Stimulated activated naive CD8-positive, alpha-beta T cell treated with anti-CD3 and anti-CD28 coated beads, Interleukin-15, amount 100 ng/mL, for 72 hours (primary cell): ENCODE measurements at regions not wholly inside any gene's neighbourhood (a gene's known extent, or its start where the extent isn't known, plus 50 kb on each side); places are given as distances from the start of the nearest gene placed in this dataset.

Experiments used
- ATAC-seq: fragments of 150-1000 bp; cut with Tn5 transposase; 2 replicates; pipeline ENCODE4 v1.10.0; 2021; ENCODE audit warnings: mild to moderate bottlenecking, moderate library complexity
- DNase-seq, 2 donors: peaks; one replicate each; pipeline ENCODE4 v3.0.0; 2021 to 2022
- H3K27ac Mint-ChIP-seq, 2 donors: one replicate each; pipeline ENCODE4 v1.8.0; 2022; ENCODE audit warnings: mild to moderate bottlenecking in 2 of 2, mixed read lengths in 2 of 2, moderate library complexity in 2 of 2
- H3K27me3 Mint-ChIP-seq: one replicate; pipeline ENCODE4 v1.8.0; 2022; ENCODE audit warnings: mixed read lengths
- H3K4me1 Mint-ChIP-seq: one replicate; pipeline ENCODE4 v1.8.0; 2022; ENCODE audit warnings: mild to moderate bottlenecking, mixed read lengths
- H3K4me3 Mint-ChIP-seq, 2 donors: one replicate each; pipeline ENCODE4 v1.8.0; 2022; ENCODE audit warnings: mild to moderate bottlenecking in 2 of 2, mixed read lengths in 2 of 2, moderate library complexity in 1 of 2
- H3K9me3 Mint-ChIP-seq, 2 donors: one replicate each; pipeline ENCODE4 v1.8.0; 2022; ENCODE audit warnings: mixed read lengths in 2 of 2

DNA sequence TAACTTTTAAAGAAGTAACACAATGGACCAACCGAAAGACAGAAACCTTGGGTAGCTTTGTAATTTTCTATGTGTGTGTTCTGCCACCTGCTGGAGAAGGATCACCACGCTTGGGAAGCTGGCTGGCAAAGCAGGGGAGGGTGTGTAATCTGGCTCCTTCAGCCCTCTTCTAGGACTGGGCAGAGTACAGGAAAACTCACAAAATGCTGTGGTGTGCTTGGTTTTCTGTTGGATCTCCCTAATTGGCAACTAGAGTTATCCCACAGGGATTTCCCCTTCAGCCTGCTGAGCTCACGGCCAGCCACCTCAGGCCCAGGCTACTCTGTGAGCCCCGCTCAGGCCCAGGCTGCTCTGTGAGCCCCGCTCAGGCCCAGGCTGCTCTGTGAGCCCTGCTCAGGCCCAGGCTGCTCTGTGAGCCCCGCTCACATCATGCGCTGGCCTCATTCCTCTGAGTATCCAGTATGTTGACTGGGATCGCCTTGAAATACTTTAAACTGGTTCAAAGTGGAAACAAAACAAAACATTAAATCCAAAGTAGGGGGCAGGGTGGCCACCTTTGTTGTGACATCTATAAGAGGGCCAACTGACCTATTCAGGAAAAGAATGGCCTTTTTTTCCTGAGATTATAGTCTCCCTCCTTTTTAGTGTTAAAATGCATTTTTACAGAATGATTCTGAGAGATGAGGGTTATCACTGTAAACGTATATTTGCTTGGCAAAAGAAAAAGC, 52.0 kb upstream of the RNU6-8 start:
- peaks cover 17% of the 10 kb centered on the region for H3K4me1 Mint-ChIP-seq
- no peak overlapping the region for H3K4me3 Mint-ChIP-seq
- ATAC-seq (peak; percentile 65), DNase-seq (peak; percentile 33 to 45)
- no peaks in the 10 kb centered on the region for H3K27me3 Mint-ChIP-seq
- no peak overlapping the region for H3K27ac Mint-ChIP-seq
- no peaks in the 10 kb centered on the region for H3K9me3 Mint-ChIP-seq

DNA sequence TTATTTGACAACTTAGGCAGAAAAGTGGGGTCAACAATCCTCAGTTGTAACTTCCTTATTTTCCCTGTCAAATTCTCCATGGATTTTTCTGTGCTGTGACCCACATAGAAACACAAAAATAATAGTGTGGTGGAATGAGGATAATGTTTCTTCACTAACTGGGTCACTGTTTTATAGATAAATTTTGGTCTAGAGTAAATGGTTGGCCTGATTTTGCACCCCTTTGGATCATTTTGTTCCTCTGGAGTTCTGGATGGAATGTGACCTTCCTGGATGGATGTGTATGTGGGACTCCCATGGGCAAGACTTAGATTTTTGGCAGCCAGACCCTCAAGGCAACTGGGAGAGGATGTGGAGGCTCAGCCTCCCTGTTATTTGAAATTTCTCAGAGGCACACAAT, 52.7 kb upstream of the RNU6-8 start:
- Mint-ChIP-seq H3K9me3 (no peaks in the 10 kb centered on the region), H3K27me3 (no peaks in the 10 kb centered on the region), H3K4me3 (no peak overlapping the region), H3K27ac (peak overlapping the region in 1 of 2 donors; percentile 48), H3K4me1 (peaks cover 23% of the 10 kb centered on the region)
- DNase-seq: no peak
- no peak for ATAC-seq

GRCh38 chr14:32256576-32256975, 53.5 kb upstream of the RNU6-8 start:
- no peak for ATAC-seq
- H3K9me3 Mint-ChIP-seq: no peaks in the 10 kb centered on the region
- no peaks in the 10 kb centered on the region for H3K27me3 Mint-ChIP-seq
- H3K4me1 Mint-ChIP-seq: peaks cover 23% of the 10 kb centered on the region
- no peak for DNase-seq
- H3K4me3 Mint-ChIP-seq: no peak overlapping the region
- H3K27ac Mint-ChIP-seq: peak overlapping the region in 1 of 2 donors; percentile 34

- H3K4me1 Mint-ChIP-seq: peaks cover 23% of the 10 kb centered on the region
- no peak overlapping the region for H3K27ac Mint-ChIP-seq
- H3K4me3 Mint-ChIP-seq: no peak overlapping the region
- no peaks in the 10 kb centered on the region for H3K27me3 Mint-ChIP-seq
- H3K9me3 Mint-ChIP-seq: peaks cover 7 to 9% of the 10 kb centered on the region in 2 donors
- ATAC-seq (no peak), DNase-seq (no peak)
Measured at GRCh38 chr14:32258336-32258993, 55.4 kb upstream of the RNU6-8 start.

- H3K27ac Mint-ChIP-seq: peak overlapping the region in 1 of 2 donors; percentile 88
- DNase-seq: peak; percentile 6 to 18
- H3K4me3 Mint-ChIP-seq: peak overlapping the region; percentile 59
- H3K4me1 Mint-ChIP-seq: peaks cover 23% of the 10 kb centered on the region
- H3K9me3 Mint-ChIP-seq: peaks cover 15 to 18% of the 10 kb centered on the region in 2 donors
- H3K27me3 Mint-ChIP-seq: no peaks in the 10 kb centered on the region
- peak; percentile 87 for ATAC-seq
Measured at GRCh38 chr14:32259368-32260013, 56.4 kb upstream of the RNU6-8 start.

DNA sequence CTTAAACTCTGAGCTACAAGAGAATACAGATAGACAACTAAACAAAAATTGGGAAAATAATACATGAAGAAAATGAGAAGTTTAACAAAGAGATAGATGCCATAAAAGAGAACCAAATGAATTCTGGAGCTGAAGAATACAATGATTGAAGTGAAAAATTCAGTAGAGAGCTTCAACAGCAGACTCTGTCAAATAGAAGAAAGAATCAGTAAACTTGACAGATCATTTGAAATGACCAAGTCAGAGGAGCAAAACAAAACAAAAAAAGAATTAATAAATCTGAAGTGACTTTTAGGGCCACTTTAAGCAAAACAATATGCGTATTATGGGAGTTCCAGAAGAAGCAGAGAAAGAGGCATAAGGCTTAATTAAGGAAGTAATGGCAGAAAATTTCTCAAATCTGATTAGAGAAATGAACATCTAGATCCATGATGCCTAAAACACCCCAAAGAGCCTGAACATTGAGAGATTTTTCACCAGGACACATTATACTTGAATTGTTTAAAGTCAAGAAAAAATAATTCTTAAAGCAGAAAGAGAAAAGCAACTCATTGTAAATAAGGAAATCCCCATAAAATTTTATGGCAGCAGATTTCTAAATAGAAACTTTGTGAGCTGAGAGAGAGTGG, 61.0 kb upstream of the RNU6-8 start:
- ATAC-seq (no peak), DNase-seq (no peak)
- Mint-ChIP-seq H3K4me3 (no peak overlapping the region), H3K4me1 (peaks cover 17% of the 10 kb centered on the region), H3K9me3 (peaks cover 19 to 39% of the 10 kb centered on the region in 2 donors), H3K27ac (no peak overlapping the region), H3K27me3 (no peaks in the 10 kb centered on the region)

GRCh38 chr14:32265584-32265983, 62.5 kb upstream of the RNU6-8 start:
- Mint-ChIP-seq H3K4me1 (peaks cover 3% of the 10 kb centered on the region), H3K9me3 (peaks cover 19 to 39% of the 10 kb centered on the region in 2 donors), H3K4me3 (no peak overlapping the region), H3K27ac (no peak overlapping the region), H3K27me3 (no peaks in the 10 kb centered on the region)
- DNase-seq (no peak), ATAC-seq (no peak)

DNA sequence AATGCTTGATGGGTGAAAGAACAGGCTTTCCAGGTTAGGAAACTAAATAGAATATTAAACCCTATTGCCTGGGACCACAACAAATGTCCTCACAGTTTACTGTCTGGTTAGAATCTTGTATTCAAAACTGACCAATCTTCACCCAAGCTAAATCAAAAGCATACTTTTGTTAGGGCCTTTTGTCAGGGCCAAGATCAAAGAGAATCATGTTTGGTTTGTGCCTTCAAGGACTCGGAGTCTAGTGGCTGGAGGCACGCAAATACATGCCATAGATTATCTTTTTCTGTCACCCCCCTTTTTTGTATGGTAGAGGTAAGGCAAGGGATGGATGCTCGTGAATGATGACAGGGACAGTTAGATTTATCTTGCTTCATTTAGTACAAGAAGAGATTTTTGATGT, 51.1 kb upstream of the AKAP6 start:
- H3K27ac Mint-ChIP-seq: no peak overlapping the region
- peaks cover 27 to 29% of the 10 kb centered on the region in 2 donors for H3K9me3 Mint-ChIP-seq
- no peak for ATAC-seq
- DNase-seq: no peak
- H3K27me3 Mint-ChIP-seq: no peaks in the 10 kb centered on the region
- H3K4me1 Mint-ChIP-seq: no peaks in the 10 kb centered on the region
- no peak overlapping the region for H3K4me3 Mint-ChIP-seq
